ENCODE measurements at regions not wholly inside any gene's neighbourhood (a gene's known extent, or its start where the extent isn't known, plus 50 kb on each side); places are given as distances from the start of the nearest gene placed in this dataset.

- H3K27me3 ChIP-seq (replicated peaks in 2 of 5; ENCODE audit: control insufficient read depth in 4 of 5, insufficient read depth in 5 of 5, low read length in 4 of 5) = no peaks in the 10 kb centered on the region
- no peak overlapping the region for H3K4me3 ChIP-seq (ENCODE audit: control insufficient read depth in 1 of 7, extremely low read depth in 1 of 7, insufficient read depth in 4 of 7, low read depth in 2 of 7, low read length in 6 of 7)
- no peak overlapping the region for H3K27ac ChIP-seq (ENCODE audit: insufficient read depth in 1 of 2, low read depth in 1 of 2, low read length in 2 of 2, poor library complexity in 1 of 2, severe bottlenecking in 2 of 2)
- 95% methylated on average over 2 of the region's 2 CpGs for WGBS (ENCODE audit: insufficient coverage)
- ChIA-PET CTCF (no interaction called here), POLR2A (no interaction called here)
- no peaks in the 10 kb centered on the region for H3K4me1 ChIP-seq (ENCODE audit: control extremely low read depth in 1 of 4, control insufficient read depth in 4 of 4, insufficient read depth in 4 of 4, low read length in 3 of 4)
- H3K9me3 ChIP-seq (ENCODE audit: control extremely low read depth in 1 of 5, control insufficient read depth in 4 of 5, insufficient read depth in 2 of 5, low read depth in 1 of 5, low read length in 4 of 5) = no peaks in the 10 kb centered on the region
- DNase-seq = no peak
- H3K36me3 ChIP-seq (ENCODE audit: control insufficient read depth in 4 of 4, insufficient read depth in 4 of 4, low read length in 3 of 4) = no peaks in the 10 kb centered on the region
Observed at GRCh38 chr1:56336982-56337381, 242.4 kb downstream of the PLPP3 start.

GRCh38 chr1:56335394-56335793 lies 244.0 kb downstream of the PLPP3 start:
- ChIA-PET POLR2A (no interaction called here), CTCF (no interaction called here)
- no peaks in the 10 kb centered on the region for H3K36me3 ChIP-seq (ENCODE audit: control insufficient read depth in 4 of 4, insufficient read depth in 4 of 4, low read length in 3 of 4)
- DNase-seq = no peak
- no peaks in the 10 kb centered on the region for H3K27me3 ChIP-seq (replicated peaks in 2 of 5; ENCODE audit: control insufficient read depth in 4 of 5, insufficient read depth in 5 of 5, low read length in 4 of 5)
- H3K4me3 ChIP-seq (ENCODE audit: control insufficient read depth in 1 of 7, extremely low read depth in 1 of 7, insufficient read depth in 4 of 7, low read depth in 2 of 7, low read length in 6 of 7) = no peak overlapping the region
- H3K4me1 ChIP-seq (ENCODE audit: control extremely low read depth in 1 of 4, control insufficient read depth in 4 of 4, insufficient read depth in 4 of 4, low read length in 3 of 4) = no peaks in the 10 kb centered on the region
- no peaks in the 10 kb centered on the region for H3K9me3 ChIP-seq (ENCODE audit: control extremely low read depth in 1 of 5, control insufficient read depth in 4 of 5, insufficient read depth in 2 of 5, low read depth in 1 of 5, low read length in 4 of 5)
- WGBS (ENCODE audit: insufficient coverage) = 89% methylated on average over 1 of the region's 1 CpG
- H3K27ac ChIP-seq (ENCODE audit: insufficient read depth in 1 of 2, low read depth in 1 of 2, low read length in 2 of 2, poor library complexity in 1 of 2, severe bottlenecking in 2 of 2) = no peak overlapping the region

- no peaks in the 10 kb centered on the region for H3K4me1 ChIP-seq (ENCODE audit: control extremely low read depth in 1 of 4, control insufficient read depth in 4 of 4, insufficient read depth in 4 of 4, low read length in 3 of 4)
- POLR2A ChIA-PET = no interaction called here
- H3K27me3 ChIP-seq (replicated peaks in 2 of 5; ENCODE audit: control insufficient read depth in 4 of 5, insufficient read depth in 5 of 5, low read length in 4 of 5) = no peaks in the 10 kb centered on the region
- H3K27ac ChIP-seq (ENCODE audit: insufficient read depth in 1 of 2, low read depth in 1 of 2, low read length in 2 of 2, poor library complexity in 1 of 2, severe bottlenecking in 2 of 2) = no peak overlapping the region
- CTCF ChIA-PET = no interaction called here
- no peaks in the 10 kb centered on the region for H3K36me3 ChIP-seq (ENCODE audit: control insufficient read depth in 4 of 4, insufficient read depth in 4 of 4, low read length in 3 of 4)
- H3K9me3 ChIP-seq (ENCODE audit: control extremely low read depth in 1 of 5, control insufficient read depth in 4 of 5, insufficient read depth in 2 of 5, low read depth in 1 of 5, low read length in 4 of 5) = no peaks in the 10 kb centered on the region
- H3K4me3 ChIP-seq (ENCODE audit: control insufficient read depth in 1 of 7, extremely low read depth in 1 of 7, insufficient read depth in 4 of 7, low read depth in 2 of 7, low read length in 6 of 7) = no peak overlapping the region
- 100% methylated on average over 2 of the region's 2 CpGs for WGBS (ENCODE audit: insufficient coverage)
- DNase-seq = no peak
Observed at GRCh38 chr1:56334047-56334446, 245.3 kb downstream of the PLPP3 start.

- H3K27ac ChIP-seq (ENCODE audit: insufficient read depth in 1 of 2, low read depth in 1 of 2, low read length in 2 of 2, poor library complexity in 1 of 2, severe bottlenecking in 2 of 2) = no peak overlapping the region
- no peaks in the 10 kb centered on the region for H3K4me1 ChIP-seq (ENCODE audit: control extremely low read depth in 1 of 4, control insufficient read depth in 4 of 4, insufficient read depth in 4 of 4, low read length in 3 of 4)
- DNase-seq = no peak
- no peaks in the 10 kb centered on the region for H3K9me3 ChIP-seq (ENCODE audit: control extremely low read depth in 1 of 5, control insufficient read depth in 4 of 5, insufficient read depth in 2 of 5, low read depth in 1 of 5, low read length in 4 of 5)
- H3K27me3 ChIP-seq (replicated peaks in 2 of 5; ENCODE audit: control insufficient read depth in 4 of 5, insufficient read depth in 5 of 5, low read length in 4 of 5) = no peaks in the 10 kb centered on the region
- no peaks in the 10 kb centered on the region for H3K36me3 ChIP-seq (ENCODE audit: control insufficient read depth in 4 of 4, insufficient read depth in 4 of 4, low read length in 3 of 4)
- no peak overlapping the region for H3K4me3 ChIP-seq (ENCODE audit: control insufficient read depth in 1 of 7, extremely low read depth in 1 of 7, insufficient read depth in 4 of 7, low read depth in 2 of 7, low read length in 6 of 7)
- POLR2A ChIA-PET = no interaction called here
- no CpG with 5 or more reads among the region's 2 CpGs for WGBS (ENCODE audit: insufficient coverage)
- CTCF ChIA-PET = interaction anchor here (0.6 kb wide), 1 partner anchor 32 kb away, joined by 3 read pairs; no protein-coding TSS in a partner anchor
Observed at GRCh38 chr1:56333461-56333860, 245.9 kb downstream of the PLPP3 start.

- Histone ChIP-seq H3K4me3 (ENCODE audit: control insufficient read depth in 1 of 7, extremely low read depth in 1 of 7, insufficient read depth in 4 of 7, low read depth in 2 of 7, low read length in 6 of 7) (no peak overlapping the region), H3K27ac (ENCODE audit: insufficient read depth in 1 of 2, low read depth in 1 of 2, low read length in 2 of 2, poor library complexity in 1 of 2, severe bottlenecking in 2 of 2) (no peak overlapping the region), H3K36me3 (ENCODE audit: control insufficient read depth in 4 of 4, insufficient read depth in 4 of 4, low read length in 3 of 4) (no peaks in the 10 kb centered on the region), H3K4me1 (ENCODE audit: control extremely low read depth in 1 of 4, control insufficient read depth in 4 of 4, insufficient read depth in 4 of 4, low read length in 3 of 4) (no peaks in the 10 kb centered on the region), H3K9me3 (ENCODE audit: control extremely low read depth in 1 of 5, control insufficient read depth in 4 of 5, insufficient read depth in 2 of 5, low read depth in 1 of 5, low read length in 4 of 5) (no peaks in the 10 kb centered on the region), H3K27me3 (replicated peaks in 2 of 5; ENCODE audit: control insufficient read depth in 4 of 5, insufficient read depth in 5 of 5, low read length in 4 of 5) (no peaks in the 10 kb centered on the region)
- ChIA-PET POLR2A (no interaction called here), CTCF (no interaction called here)
- WGBS (ENCODE audit: insufficient coverage) = 91% methylated on average over 11 of the region's 12 CpGs
- no peak for DNase-seq
Observed at GRCh38 chr1:56331892-56332567, 247.3 kb downstream of the PLPP3 start.

GRCh38 chr1:56331207-56331891 lies 248.0 kb downstream of the PLPP3 start:
- no peak overlapping the region for H3K27ac ChIP-seq (ENCODE audit: insufficient read depth in 1 of 2, low read depth in 1 of 2, low read length in 2 of 2, poor library complexity in 1 of 2, severe bottlenecking in 2 of 2)
- no peaks in the 10 kb centered on the region for H3K9me3 ChIP-seq (ENCODE audit: control extremely low read depth in 1 of 5, control insufficient read depth in 4 of 5, insufficient read depth in 2 of 5, low read depth in 1 of 5, low read length in 4 of 5)
- no peaks in the 10 kb centered on the region for H3K27me3 ChIP-seq (replicated peaks in 2 of 5; ENCODE audit: control insufficient read depth in 4 of 5, insufficient read depth in 5 of 5, low read length in 4 of 5)
- WGBS (ENCODE audit: insufficient coverage) = 100% methylated on average over 1 of the region's 2 CpGs
- H3K4me3 ChIP-seq (ENCODE audit: control insufficient read depth in 1 of 7, extremely low read depth in 1 of 7, insufficient read depth in 4 of 7, low read depth in 2 of 7, low read length in 6 of 7) = no peak overlapping the region
- no peaks in the 10 kb centered on the region for H3K4me1 ChIP-seq (ENCODE audit: control extremely low read depth in 1 of 4, control insufficient read depth in 4 of 4, insufficient read depth in 4 of 4, low read length in 3 of 4)
- no peak for DNase-seq
- ChIA-PET POLR2A (no interaction called here), CTCF (no interaction called here)
- H3K36me3 ChIP-seq (ENCODE audit: control insufficient read depth in 4 of 4, insufficient read depth in 4 of 4, low read length in 3 of 4) = no peaks in the 10 kb centered on the region

- Histone ChIP-seq H3K27ac (ENCODE audit: insufficient read depth in 1 of 2, low read depth in 1 of 2, low read length in 2 of 2, poor library complexity in 1 of 2, severe bottlenecking in 2 of 2) (no peak overlapping the region), H3K4me1 (ENCODE audit: control extremely low read depth in 1 of 4, control insufficient read depth in 4 of 4, insufficient read depth in 4 of 4, low read length in 3 of 4) (no peaks in the 10 kb centered on the region), H3K36me3 (ENCODE audit: control insufficient read depth in 4 of 4, insufficient read depth in 4 of 4, low read length in 3 of 4) (no peaks in the 10 kb centered on the region), H3K4me3 (ENCODE audit: control insufficient read depth in 1 of 7, extremely low read depth in 1 of 7, insufficient read depth in 4 of 7, low read depth in 2 of 7, low read length in 6 of 7) (no peak overlapping the region), H3K27me3 (replicated peaks in 2 of 5; ENCODE audit: control insufficient read depth in 4 of 5, insufficient read depth in 5 of 5, low read length in 4 of 5) (no peaks in the 10 kb centered on the region), H3K9me3 (ENCODE audit: control extremely low read depth in 1 of 5, control insufficient read depth in 4 of 5, insufficient read depth in 2 of 5, low read depth in 1 of 5, low read length in 4 of 5) (no peaks in the 10 kb centered on the region)
- 93% methylated on average over 1 of the region's 1 CpG for WGBS (ENCODE audit: insufficient coverage)
- ChIA-PET CTCF (no interaction called here), POLR2A (no interaction called here)
- DNase-seq = peak in 2 of 3 donors; percentile 37 to 38
Observed at GRCh38 chr1:56330391-56331026, 248.9 kb downstream of the PLPP3 start.

All from common myeloid progenitor, CD34-positive (primary cell).